Stimulated activated CD8-positive, alpha-beta memory T cell treated with anti-CD3 and anti-CD28 coated beads, Interleukin-4, amount 100 ng/mL, for 24 hours (primary cell): ENCODE measurements at regions not wholly inside any gene's neighbourhood (a gene's known extent, or its start where the extent isn't known, plus 50 kb on each side); places are given as distances from the start of the nearest gene placed in this dataset.

Source experiments
- DNase-seq: peaks from one replicate; pipeline ENCODE4 v3.0.0-alpha.2; 2020; ENCODE audit warnings: low read depth

- no peak for DNase-seq
Observed at GRCh38 chr2:173419506-173419905, 64.8 kb downstream of the CDCA7 start.

GRCh38 chr2:173424886-173425285 lies 70.2 kb downstream of the CDCA7 start:
- DNase-seq, result no peak

- DNase-seq, result no peak
Observed at GRCh38 chr2:173427887-173428668, 73.4 kb downstream of the CDCA7 start.

- no peak for DNase-seq
Observed at GRCh38 chr2:173431191-173431590, 76.5 kb downstream of the CDCA7 start.

- no peak for DNase-seq
Observed at GRCh38 chr2:173432049-173432754, 77.5 kb downstream of the CDCA7 start.

GRCh38 chr2:173434762-173435569 lies 80.3 kb downstream of the CDCA7 start:
- no peak for DNase-seq

GRCh38 chr2:173435574-173435973 lies 80.9 kb downstream of the CDCA7 start:
- DNase-seq, result no peak

GRCh38 chr2:173436088-173436487 lies 81.4 kb downstream of the CDCA7 start:
- no peak for DNase-seq

- DNase-seq, result no peak
Observed at GRCh38 chr2:173441222-173441621, 86.5 kb downstream of the CDCA7 start.

GRCh38 chr2:173442542-173442941 lies 87.9 kb downstream of the CDCA7 start:
- no peak for DNase-seq

GRCh38 chr2:173446722-173447121 lies 92.0 kb downstream of the CDCA7 start:
- DNase-seq, result no peak

GRCh38 chr2:173448938-173449471 lies 94.3 kb downstream of the CDCA7 start:
- DNase-seq, result peak; percentile 32

GRCh38 chr2:173451118-173451517 lies 96.4 kb downstream of the CDCA7 start:
- no peak for DNase-seq

GRCh38 chr2:173451941-173452340 lies 97.3 kb downstream of the CDCA7 start:
- no peak for DNase-seq

GRCh38 chr2:173452416-173452815 lies 97.7 kb downstream of the CDCA7 start:
- DNase-seq, result no peak

GRCh38 chr2:173456960-173457359 lies 102.3 kb downstream of the CDCA7 start:
- DNase-seq, result no peak

GRCh38 chr2:173457366-173457765 lies 102.7 kb downstream of the CDCA7 start:
- DNase-seq, result no peak

- no peak for DNase-seq
Observed at GRCh38 chr2:173458991-173459780, 104.5 kb downstream of the CDCA7 start.

GRCh38 chr2:173462892-173463840 lies 108.5 kb downstream of the CDCA7 start:
- no peak for DNase-seq

- DNase-seq, result no peak
Observed at GRCh38 chr2:173463846-173464245, 109.2 kb downstream of the CDCA7 start.
